ENCODE measurements at regions not wholly inside any gene's neighbourhood (a gene's known extent, or its start where the extent isn't known, plus 50 kb on each side); places are given as distances from the start of the nearest gene placed in this dataset.

GRCh38 chr2:104790901-104791495, 62.9 kb upstream of the POU3F3 start:
- Histone ChIP-seq H3F3A (ENCODE audit: insufficient read depth, low read length) (no peaks in the 10 kb centered on the region), H3K27ac (ENCODE audit: low read length) (no peak overlapping the region), H3K79me2 (ENCODE audit: low read length) (no peaks in the 10 kb centered on the region), H3K27me3 (replicated peaks; ENCODE audit: insufficient read depth, low read length) (no peaks in the 10 kb centered on the region), H3K4me2 (ENCODE audit: low read depth, low read length) (no peak overlapping the region), H3K4me1 (ENCODE audit: low read length) (no peaks in the 10 kb centered on the region), H3K9me2 (replicated peaks; ENCODE audit: insufficient read depth, low read length) (no peaks in the 10 kb centered on the region), H2AFZ (ENCODE audit: low read length) (no peak overlapping the region), H4K20me1 (ENCODE audit: insufficient read depth, low read length) (no peaks in the 10 kb centered on the region), H3K4me3 (ENCODE audit: low read length) (no peak overlapping the region), H3K9ac (ENCODE audit: low read length) (no peak overlapping the region), H3K36me3 (replicated peaks; ENCODE audit: insufficient read depth, low read length) (no peaks in the 10 kb centered on the region), H3K9me3 (replicated peaks; ENCODE audit: insufficient read depth, low read length) (no peaks in the 10 kb centered on the region)
- DNase-seq: no peak
- TF ChIP-seq CTCF (IDR thresholded peaks at IDR 0.05; ENCODE audit: low read length) (no peak), EZH2phosphoT487 (IDR thresholded peaks at IDR 0.05; ENCODE audit: low read length) (no peak), EZH2 (optimal IDR thresholded peaks at IDR 0.05; ENCODE audit: low read depth, low read length) (no peak)

- Histone ChIP-seq H3F3A (ENCODE audit: insufficient read depth, low read length) (no peaks in the 10 kb centered on the region), H4K20me1 (ENCODE audit: insufficient read depth, low read length) (no peaks in the 10 kb centered on the region), H3K4me3 (ENCODE audit: low read length) (no peak overlapping the region), H3K4me2 (ENCODE audit: low read depth, low read length) (no peak overlapping the region), H3K27ac (ENCODE audit: low read length) (no peak overlapping the region), H3K79me2 (ENCODE audit: low read length) (no peaks in the 10 kb centered on the region), H3K9me3 (replicated peaks; ENCODE audit: insufficient read depth, low read length) (no peaks in the 10 kb centered on the region), H3K4me1 (ENCODE audit: low read length) (no peaks in the 10 kb centered on the region), H3K9ac (ENCODE audit: low read length) (no peak overlapping the region), H3K27me3 (replicated peaks; ENCODE audit: insufficient read depth, low read length) (no peaks in the 10 kb centered on the region), H3K9me2 (replicated peaks; ENCODE audit: insufficient read depth, low read length) (no peaks in the 10 kb centered on the region), H3K36me3 (replicated peaks; ENCODE audit: insufficient read depth, low read length) (no peaks in the 10 kb centered on the region), H2AFZ (ENCODE audit: low read length) (no peak overlapping the region)
- DNase-seq: no peak
- TF ChIP-seq EZH2phosphoT487 (IDR thresholded peaks at IDR 0.05; ENCODE audit: low read length) (no peak), CTCF (IDR thresholded peaks at IDR 0.05; ENCODE audit: low read length) (no peak), EZH2 (optimal IDR thresholded peaks at IDR 0.05; ENCODE audit: low read depth, low read length) (no peak)
Observed at GRCh38 chr2:104793966-104794365, 59.9 kb upstream of the POU3F3 start.

GRCh38 chr2:104794441-104794840, 59.5 kb upstream of the POU3F3 start:
- H2AFZ ChIP-seq (ENCODE audit: low read length): no peak overlapping the region
- no peak overlapping the region for H3K9ac ChIP-seq (ENCODE audit: low read length)
- no peak overlapping the region for H3K27ac ChIP-seq (ENCODE audit: low read length)
- H4K20me1 ChIP-seq (ENCODE audit: insufficient read depth, low read length): no peaks in the 10 kb centered on the region
- no peak overlapping the region for H3K4me3 ChIP-seq (ENCODE audit: low read length)
- no peak overlapping the region for H3K4me2 ChIP-seq (ENCODE audit: low read depth, low read length)
- H3K27me3 ChIP-seq (replicated peaks; ENCODE audit: insufficient read depth, low read length): no peaks in the 10 kb centered on the region
- H3K4me1 ChIP-seq (ENCODE audit: low read length): no peaks in the 10 kb centered on the region
- H3K79me2 ChIP-seq (ENCODE audit: low read length): no peaks in the 10 kb centered on the region
- H3K9me2 ChIP-seq (replicated peaks; ENCODE audit: insufficient read depth, low read length): no peaks in the 10 kb centered on the region
- no peak for DNase-seq
- no peaks in the 10 kb centered on the region for H3K36me3 ChIP-seq (replicated peaks; ENCODE audit: insufficient read depth, low read length)
- H3K9me3 ChIP-seq (replicated peaks; ENCODE audit: insufficient read depth, low read length): no peaks in the 10 kb centered on the region
- no peaks in the 10 kb centered on the region for H3F3A ChIP-seq (ENCODE audit: insufficient read depth, low read length)
- TF ChIP-seq EZH2phosphoT487 (IDR thresholded peaks at IDR 0.05; ENCODE audit: low read length) (no peak), CTCF (IDR thresholded peaks at IDR 0.05; ENCODE audit: low read length) (no peak), EZH2 (optimal IDR thresholded peaks at IDR 0.05; ENCODE audit: low read depth, low read length) (no peak)

All from MM.1S (cell line).